ENCODE measurements at regions not wholly inside any gene's neighbourhood (a gene's known extent, or its start where the extent isn't known, plus 50 kb on each side); places are given as distances from the start of the nearest gene placed in this dataset.

DNA sequence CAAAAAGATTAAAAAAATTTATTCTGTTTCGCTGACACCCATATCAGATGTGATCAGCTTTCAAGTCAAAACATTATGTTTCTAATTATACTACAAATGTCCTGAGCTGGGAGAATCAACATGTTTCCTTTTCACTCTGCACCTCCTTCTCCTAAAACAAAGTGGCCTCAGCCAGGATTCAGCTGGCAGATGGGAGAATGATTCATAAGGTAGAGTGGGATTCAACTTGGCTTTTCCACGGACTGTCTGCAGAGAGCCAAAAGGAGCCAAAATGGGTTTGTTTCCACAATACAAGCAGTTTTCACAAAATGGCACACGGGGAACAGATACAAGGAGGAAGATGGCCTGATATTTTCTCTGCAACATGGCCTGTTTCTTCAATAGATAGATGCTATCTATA lies 376.5 kb upstream of the PRKCQ start:
- Histone ChIP-seq H3K9me3 (replicated peaks; ENCODE audit: control insufficient read depth, insufficient read depth, low read length) (no peaks in the 10 kb centered on the region), H3K36me3 (ENCODE audit: control insufficient read depth in 2 of 2, extremely low read depth in 1 of 2, insufficient read depth in 2 of 2, low read length in 2 of 2) (no peaks in the 10 kb centered on the region), H3K79me2 (ENCODE audit: control insufficient read depth, insufficient read depth, low read length) (no peaks in the 10 kb centered on the region), H3K4me3 (replicated peaks in 1 of 3; ENCODE audit: insufficient read depth in 1 of 3, low read depth in 1 of 3, low read length in 3 of 3) (no peak overlapping the region), H3K4me2 (ENCODE audit: insufficient read depth, low read length) (no peak overlapping the region), H3K9me1 (replicated peaks; ENCODE audit: control insufficient read depth, extremely low read depth, insufficient read depth, low read length) (no peaks in the 10 kb centered on the region), H3K4me1 (ENCODE audit: control insufficient read depth, extremely low read depth, insufficient read depth, low read length) (no peaks in the 10 kb centered on the region), H4K20me1 (replicated peaks; ENCODE audit: control insufficient read depth, extremely low read depth, insufficient read depth, low read length) (no peaks in the 10 kb centered on the region), H3K9ac (replicated peaks; ENCODE audit: extremely low read depth, insufficient read depth, low read length) (no peak overlapping the region), H3K27me3 (ENCODE audit: control insufficient read depth in 2 of 2, insufficient read depth in 2 of 2, low read length in 2 of 2) (no peaks in the 10 kb centered on the region), H3K27ac (ENCODE audit: insufficient read depth, low read depth, low read length) (no peak overlapping the region), H2AFZ (ENCODE audit: low read depth, low read length) (no peak overlapping the region)
- dilution Hi-C loops (cut with MboI; ENCODE audit: extremely low pct_ligation_motif_present, low sequenced_read_pairs) (no loop called here), intact Hi-C loops (cut with micrococcal nuclease) (no loop called here)
- TF ChIP-seq FOS (IDR thresholded peaks at IDR 0.05; ENCODE audit: borderline replicate concordance, insufficient read depth, low read length), result no peak
- no peak for TF ChIP-seq POLR2A (IDR thresholded peaks at IDR 0.05; ENCODE audit: low read depth, low read length)
- no peak for TF ChIP-seq MAX (IDR thresholded peaks at IDR 0.05; ENCODE audit: insufficient read depth, insufficient read length)
- no peak for TF ChIP-seq GATA2 (IDR thresholded peaks at IDR 0.05; ENCODE audit: insufficient read depth, insufficient read length, low read depth, low read length)
- no peak for TF ChIP-seq EZH2 (IDR thresholded peaks at IDR 0.05; ENCODE audit: borderline replicate concordance, low read depth, low read length, severe bottlenecking)
- no peak for TF ChIP-seq JUN (IDR thresholded peaks at IDR 0.05; ENCODE audit: borderline replicate concordance, insufficient read depth, insufficient read length, low read depth)
- TF ChIP-seq POLR2AphosphoS5 (IDR thresholded peaks at IDR 0.05; ENCODE audit: insufficient read depth, low read depth, low read length), result no peak
- no peak for TF ChIP-seq MYC (IDR thresholded peaks at IDR 0.05; ENCODE audit: low read depth, low read length)
- TF ChIP-seq, protein P1, sequence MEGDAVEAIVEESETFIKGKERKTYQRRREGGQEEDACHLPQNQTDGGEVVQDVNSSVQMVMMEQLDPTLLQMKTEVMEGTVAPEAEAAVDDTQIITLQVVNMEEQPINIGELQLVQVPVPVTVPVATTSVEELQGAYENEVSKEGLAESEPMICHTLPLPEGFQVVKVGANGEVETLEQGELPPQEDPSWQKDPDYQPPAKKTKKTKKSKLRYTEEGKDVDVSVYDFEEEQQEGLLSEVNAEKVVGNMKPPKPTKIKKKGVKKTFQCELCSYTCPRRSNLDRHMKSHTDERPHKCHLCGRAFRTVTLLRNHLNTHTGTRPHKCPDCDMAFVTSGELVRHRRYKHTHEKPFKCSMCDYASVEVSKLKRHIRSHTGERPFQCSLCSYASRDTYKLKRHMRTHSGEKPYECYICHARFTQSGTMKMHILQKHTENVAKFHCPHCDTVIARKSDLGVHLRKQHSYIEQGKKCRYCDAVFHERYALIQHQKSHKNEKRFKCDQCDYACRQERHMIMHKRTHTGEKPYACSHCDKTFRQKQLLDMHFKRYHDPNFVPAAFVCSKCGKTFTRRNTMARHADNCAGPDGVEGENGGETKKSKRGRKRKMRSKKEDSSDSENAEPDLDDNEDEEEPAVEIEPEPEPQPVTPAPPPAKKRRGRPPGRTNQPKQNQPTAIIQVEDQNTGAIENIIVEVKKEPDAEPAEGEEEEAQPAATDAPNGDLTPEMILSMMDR (IDR thresholded peaks at IDR 0.05; ENCODE audit: extremely low read depth in 1 of 2, insufficient read depth in 1 of 2, low read depth in 1 of 2, low read length in 2 of 2), result no peak
- BruUV-seq (replicated peaks), result no TSS peak
- POLR2A ChIA-PET, result no interaction called here
- FAIRE-seq, result no peak
- DNase-seq (ENCODE audit: low read depth, low spot score), result no peak
- CTCF ChIA-PET, result no interaction called here
